ENCODE measurements at regions not wholly inside any gene's neighbourhood (a gene's known extent, or its start where the extent isn't known, plus 50 kb on each side); places are given as distances from the start of the nearest gene placed in this dataset.

GRCh38 chr1:115233598-115233997 is 104.5 kb downstream of the NGF start:
- TF ChIP-seq, protein P1, sequence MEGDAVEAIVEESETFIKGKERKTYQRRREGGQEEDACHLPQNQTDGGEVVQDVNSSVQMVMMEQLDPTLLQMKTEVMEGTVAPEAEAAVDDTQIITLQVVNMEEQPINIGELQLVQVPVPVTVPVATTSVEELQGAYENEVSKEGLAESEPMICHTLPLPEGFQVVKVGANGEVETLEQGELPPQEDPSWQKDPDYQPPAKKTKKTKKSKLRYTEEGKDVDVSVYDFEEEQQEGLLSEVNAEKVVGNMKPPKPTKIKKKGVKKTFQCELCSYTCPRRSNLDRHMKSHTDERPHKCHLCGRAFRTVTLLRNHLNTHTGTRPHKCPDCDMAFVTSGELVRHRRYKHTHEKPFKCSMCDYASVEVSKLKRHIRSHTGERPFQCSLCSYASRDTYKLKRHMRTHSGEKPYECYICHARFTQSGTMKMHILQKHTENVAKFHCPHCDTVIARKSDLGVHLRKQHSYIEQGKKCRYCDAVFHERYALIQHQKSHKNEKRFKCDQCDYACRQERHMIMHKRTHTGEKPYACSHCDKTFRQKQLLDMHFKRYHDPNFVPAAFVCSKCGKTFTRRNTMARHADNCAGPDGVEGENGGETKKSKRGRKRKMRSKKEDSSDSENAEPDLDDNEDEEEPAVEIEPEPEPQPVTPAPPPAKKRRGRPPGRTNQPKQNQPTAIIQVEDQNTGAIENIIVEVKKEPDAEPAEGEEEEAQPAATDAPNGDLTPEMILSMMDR (conservative IDR thresholded peaks at IDR 0.05; ENCODE audit: low read depth, low read length) = no peak
- TF ChIP-seq EZH2 (IDR thresholded peaks at IDR 0.05; ENCODE audit: borderline replicate concordance, low read depth, low read length, poor library complexity, severe bottlenecking) = no peak
